Renal cortex interstitium (tissue), 11 donors: ENCODE measurements at regions not wholly inside any gene's neighbourhood (a gene's known extent, or its start where the extent isn't known, plus 50 kb on each side); places are given as distances from the start of the nearest gene placed in this dataset.

Experiments used
- DNase-seq, 11 donors: peaks; one replicate each; pipeline ENCODE4 v3.0.0-alpha.2; 2013; ENCODE audit warnings: low read depth in 9 of 11, low spot score in 4 of 11; ENCODE audit errors: extremely low read depth in 1 of 11

GRCh38 chr3:16824081-16824696 lies 60.6 kb upstream of the PLCL2 start:
- no peak for DNase-seq

DNA sequence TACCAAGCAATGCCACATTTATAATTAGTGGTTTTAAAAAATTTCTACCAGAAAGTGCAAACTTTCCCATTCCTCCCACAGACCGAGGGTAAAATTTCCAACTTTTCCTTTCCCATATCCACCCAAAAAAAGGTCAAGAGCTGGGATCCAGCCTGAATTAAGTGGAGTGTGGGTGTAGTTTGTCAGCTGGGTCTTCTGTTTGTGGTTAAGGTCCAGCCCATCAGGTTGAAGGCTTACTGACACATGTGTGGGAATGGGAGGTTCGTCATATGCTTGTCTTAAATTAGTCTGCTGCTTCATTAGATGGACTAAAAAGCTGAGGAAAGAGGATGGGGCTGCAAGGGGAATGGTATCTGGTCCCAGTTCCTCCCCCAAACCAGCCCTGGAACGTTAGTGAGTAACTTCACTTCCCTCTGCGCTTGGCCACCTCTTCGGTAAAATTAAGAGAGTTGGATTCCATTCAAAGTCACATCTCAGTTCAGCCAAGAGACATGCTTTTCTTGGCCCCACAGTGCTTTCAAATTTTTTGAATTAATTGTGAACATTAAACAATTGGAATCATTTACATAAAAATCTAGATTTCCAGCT lies 59.0 kb upstream of the PLCL2 start:
- no peak for DNase-seq

DNA sequence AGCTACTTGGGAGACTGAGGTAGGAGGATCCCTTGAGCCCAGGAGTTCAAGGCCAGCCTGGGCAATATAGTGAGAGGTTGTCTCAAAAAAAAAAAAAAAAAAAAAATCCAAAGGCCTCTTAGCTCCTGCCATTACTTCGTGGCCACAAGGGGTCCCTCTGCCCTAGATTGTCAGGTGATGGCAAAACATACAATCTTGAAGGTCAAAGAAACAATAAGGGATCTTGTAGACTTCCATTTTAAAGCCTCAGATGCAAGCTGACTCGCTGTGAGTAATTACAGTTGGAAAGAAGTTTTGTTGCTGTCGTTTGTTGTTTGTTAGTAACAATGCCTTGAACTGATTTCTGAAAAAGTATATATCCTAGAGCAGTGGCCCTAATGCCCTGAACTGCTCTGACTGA lies 55.9 kb upstream of the PLCL2 start:
- DNase-seq, result no peak

GRCh38 chr3:16831846-16832245 lies 52.9 kb upstream of the PLCL2 start:
- no peak for DNase-seq

DNA sequence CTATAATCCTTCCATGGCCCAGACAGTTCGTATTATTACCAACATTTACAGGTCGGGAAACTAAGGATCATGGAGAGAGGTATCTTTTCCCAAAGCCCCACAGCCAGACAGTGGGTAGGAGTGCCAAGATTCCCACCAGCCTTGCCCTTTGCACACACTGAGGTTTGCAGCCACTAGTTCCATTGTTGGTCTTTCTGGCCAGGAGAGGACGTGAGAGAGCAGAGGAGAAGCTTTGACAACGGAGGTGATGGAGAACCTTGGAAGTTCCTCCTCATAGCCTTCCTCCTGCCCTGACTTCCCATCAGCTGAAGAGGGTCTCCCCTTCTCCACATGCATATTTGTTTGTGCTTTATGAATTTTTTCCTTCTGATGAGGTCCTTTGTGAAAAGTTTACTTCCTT lies 50.5 kb upstream of the PLCL2 start:
- no peak for DNase-seq

DNA sequence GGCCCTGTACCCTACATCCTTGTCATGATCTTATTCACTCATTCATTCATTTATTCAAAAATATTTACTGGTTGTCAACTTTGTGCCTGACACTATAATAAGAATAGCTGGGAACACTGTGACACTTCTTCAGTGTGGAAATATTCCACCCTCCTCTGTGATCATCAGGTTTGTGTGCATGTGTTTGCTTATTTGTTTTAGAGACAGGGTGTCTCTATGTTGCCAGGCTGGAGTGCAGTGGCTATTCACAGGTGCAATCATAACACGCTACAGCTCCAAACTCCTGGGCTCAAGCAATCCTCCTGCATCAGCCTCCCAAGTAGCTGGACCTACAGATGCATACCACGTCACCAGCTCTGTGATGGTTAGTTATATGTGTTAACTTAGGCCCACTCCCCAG lies 50.0 kb upstream of the PLCL2 start:
- DNase-seq, result no peak
